Hippocampal formation (tissue), 2 donors: ENCODE measurements at regions not wholly inside any gene's neighbourhood (a gene's known extent, or its start where the extent isn't known, plus 50 kb on each side); places are given as distances from the start of the nearest gene placed in this dataset.
A peak's percentile ranks its signal among the peaks of the same experiment; 100 is the strongest.
"Not testable (repeated sequence)": the region's sequence is repeated elsewhere in the genome, so short reads cannot be mapped to it uniquely, and the experiment has no call there.

Source experiments
- DNase-seq, 2 donors: peaks; one replicate each; lab custom pipeline; 2025; lab: John Stamatoyannopoulos, UW

DNA sequence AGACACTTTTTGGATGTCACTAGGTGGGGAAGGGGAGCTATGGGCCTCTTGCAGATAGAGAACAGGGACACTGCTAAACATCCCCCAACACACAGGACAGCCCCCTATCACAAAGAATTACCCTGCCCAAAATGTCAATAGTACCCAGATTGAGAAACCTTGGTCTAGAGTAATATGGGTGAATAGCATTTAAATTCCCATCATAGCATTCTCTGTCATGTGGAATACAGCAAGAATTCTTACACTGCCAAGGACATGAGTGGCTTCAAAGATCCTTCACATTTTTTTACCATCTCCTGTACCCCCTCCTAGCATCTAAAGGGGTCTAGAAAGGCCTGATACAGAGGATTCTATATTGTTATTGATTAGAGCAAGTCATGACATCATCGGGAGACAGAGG is 83.1 kb upstream of the SSTR4 start:
- no peak for DNase-seq

DNA sequence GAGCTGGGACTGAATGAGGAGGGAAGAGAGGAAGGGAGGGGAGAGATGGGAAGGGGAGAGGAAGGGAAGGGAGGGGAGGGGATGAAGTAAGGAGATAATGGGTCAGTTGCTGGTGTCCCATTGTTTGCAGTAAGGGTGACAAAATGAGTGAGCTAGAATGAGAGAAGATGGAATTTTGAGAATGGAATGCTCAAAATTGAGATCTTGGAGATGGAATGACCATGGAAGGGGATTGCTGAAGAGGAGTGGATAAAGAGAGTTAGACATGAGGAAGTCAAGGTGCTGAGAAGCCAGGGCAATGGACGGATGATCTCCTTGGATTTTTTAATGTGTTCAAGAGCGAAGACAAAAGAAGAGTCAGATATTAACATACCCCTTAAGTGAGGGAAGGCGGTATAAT is 80.5 kb upstream of the SSTR4 start:
- DNase-seq: no peak

DNA sequence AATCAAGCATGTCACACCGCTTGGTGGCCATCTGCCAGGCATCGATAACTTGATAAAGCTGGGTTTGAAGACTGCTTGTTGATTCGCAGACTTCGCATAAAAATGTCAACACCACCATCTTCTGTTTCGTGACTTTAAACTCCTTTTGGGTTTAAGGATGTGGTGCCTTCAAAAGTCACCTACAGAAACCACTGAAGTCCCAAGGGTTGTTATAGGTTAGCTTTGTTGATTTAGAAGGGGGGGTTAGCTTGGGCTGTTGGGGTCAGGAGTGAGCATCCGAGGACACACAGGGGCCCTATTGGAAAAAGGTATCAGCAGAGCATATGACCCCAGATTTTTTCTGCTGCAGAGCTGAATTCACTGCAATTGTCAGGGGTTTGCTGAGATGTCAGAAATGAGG is 76.7 kb upstream of the SSTR4 start:
- no peak for DNase-seq

DNA sequence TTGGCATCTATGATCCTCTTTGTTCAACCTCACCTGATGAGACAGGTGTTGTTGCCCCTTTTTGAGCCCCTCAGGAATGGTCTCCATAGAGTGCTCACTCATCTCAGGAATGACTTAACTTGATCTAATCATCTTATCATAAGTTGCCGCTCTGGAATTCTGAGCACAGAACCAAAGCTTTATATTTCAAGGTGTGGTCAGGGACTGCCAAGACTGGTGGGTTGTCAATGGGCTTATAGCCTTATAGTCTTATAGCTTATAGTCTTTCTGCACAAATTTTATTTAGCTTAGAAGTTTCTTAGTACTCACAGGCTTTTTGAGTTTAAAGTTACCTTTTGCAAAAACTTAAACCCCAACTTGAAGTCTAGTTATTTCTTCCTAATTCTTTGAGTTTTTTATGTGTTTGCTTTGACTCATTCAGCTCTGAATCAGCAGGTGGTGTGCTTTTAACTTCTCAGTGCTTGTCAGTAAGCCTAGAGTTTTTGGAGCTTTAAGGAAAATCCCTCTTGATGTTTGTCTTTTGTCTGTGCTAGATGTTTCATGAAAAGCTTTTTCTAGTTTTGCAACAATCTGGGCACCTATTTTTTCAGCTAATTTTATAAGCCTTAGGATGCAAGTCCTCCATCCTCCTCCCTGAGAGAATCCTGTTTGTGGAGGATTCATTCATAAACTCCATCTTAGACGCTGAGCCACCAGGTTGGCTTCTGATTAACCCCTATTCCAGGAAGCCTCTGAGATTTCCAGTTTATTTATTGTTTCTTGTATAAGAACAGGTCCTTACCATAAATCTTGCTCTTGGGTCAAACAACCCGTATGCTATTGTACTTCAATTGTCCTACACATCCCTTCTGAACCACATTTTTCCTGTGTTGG is 72.3 kb upstream of the SSTR4 start:
- no peak for DNase-seq

DNA sequence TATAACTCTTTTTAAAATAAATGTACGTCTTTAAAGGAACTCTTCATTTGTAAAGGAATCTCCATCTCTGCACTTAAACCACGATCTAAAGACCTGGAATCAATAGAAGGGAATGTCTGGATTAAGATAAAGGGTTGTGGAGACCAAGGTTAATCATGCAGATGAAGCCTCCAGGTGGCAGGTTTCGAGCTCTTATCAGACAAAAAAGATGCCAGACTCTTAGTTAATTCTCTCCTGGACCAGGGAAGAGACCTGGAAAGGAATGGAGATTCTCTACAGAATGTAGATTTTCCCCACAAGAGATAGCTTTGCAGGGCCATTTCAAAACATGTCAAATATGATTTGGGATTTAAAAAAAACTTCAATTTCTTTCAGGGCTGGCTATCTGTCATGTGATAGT is 71.5 kb upstream of the SSTR4 start:
- no peak for DNase-seq

DNA sequence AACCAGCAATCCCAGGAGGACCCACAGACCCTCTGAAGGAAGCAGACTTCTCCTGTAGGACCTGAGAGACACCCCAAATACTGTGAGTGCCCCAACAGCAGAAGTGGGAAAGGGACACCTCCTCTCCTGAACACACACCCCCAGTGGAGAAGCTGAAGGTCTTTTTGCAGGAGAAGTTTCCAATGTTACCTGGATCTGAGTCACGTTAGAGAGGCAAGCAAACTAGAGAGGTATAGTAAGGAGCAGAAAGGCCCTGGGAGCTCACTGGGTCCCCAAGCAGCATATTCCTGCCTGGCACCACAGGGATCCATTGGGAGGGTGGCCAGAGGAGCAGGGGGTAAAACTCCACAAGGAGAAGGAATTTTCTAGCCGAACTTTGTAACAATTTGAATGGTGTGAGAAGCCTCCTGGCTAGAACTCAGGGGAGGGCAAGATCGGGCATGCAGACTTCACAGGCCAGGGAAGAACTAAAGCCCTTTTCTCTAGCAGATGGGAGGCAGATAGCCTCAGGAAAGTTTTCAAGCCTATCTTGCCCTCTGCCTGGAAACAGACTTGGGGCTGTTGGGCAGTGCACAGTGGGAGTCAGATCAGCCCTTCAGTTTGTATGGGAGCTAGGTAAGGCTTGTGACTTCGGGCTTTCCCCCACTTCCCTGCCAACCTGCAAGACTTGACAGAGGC is 68.2 kb upstream of the SSTR4 start:
- DNase-seq: no peak

DNA sequence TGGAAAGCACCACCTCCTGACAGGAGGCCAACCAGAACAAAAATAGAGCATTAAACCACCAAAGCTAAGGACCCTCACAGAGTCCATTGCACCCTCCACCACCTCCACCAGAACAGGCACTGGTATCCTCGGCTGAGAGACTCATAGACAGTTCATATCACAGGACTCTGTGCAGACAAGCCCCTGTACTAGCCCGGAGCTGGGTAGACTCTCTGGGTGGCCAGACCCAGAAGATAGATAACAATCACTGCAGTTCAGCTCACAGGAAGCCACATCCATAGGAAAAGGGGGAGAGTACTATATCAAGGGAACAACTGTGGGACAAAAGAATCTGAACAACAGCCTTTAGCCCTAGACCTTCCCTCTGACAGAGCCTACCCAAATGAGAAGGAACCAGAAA is 67.4 kb upstream of the SSTR4 start:
- not testable (repeated sequence) for DNase-seq

DNA sequence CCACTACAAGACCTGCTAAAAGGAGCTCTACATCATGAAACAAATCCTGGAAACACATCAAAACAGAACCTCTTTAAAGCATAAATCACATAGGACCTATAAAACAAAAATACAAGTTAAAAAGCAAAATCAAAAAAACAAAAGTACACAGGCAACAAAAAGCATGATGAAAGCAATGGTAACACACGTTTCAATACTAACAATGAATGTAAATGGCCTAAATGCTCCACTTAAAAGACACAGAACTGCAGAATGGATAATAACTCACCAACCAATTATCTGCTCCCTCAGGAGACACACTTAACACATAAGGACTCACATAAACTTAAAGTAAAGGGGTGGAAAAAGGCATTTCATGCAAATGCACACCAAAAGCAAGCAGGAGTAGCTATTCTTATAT is 66.1 kb upstream of the SSTR4 start:
- not testable (repeated sequence) for DNase-seq

DNA sequence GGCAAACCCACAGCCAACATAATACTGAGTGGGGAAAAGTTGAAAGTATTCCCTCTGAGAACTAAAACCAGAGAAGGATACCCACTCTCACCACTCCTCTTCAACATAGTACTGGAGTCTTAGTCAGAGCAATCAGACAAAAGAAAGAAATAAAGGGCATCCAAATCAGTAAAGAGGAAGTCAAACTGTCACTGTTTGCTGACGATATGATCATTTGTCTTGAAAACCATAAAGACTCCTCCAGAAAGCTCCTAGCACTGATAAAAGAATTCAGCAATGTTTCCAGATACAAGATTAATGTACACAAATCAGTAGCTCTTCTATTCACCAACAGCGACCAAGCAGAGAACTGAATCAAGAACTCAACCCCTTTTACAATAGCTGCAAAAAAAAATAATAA is 64.0 kb upstream of the SSTR4 start:
- DNase-seq: not testable (repeated sequence)

DNA sequence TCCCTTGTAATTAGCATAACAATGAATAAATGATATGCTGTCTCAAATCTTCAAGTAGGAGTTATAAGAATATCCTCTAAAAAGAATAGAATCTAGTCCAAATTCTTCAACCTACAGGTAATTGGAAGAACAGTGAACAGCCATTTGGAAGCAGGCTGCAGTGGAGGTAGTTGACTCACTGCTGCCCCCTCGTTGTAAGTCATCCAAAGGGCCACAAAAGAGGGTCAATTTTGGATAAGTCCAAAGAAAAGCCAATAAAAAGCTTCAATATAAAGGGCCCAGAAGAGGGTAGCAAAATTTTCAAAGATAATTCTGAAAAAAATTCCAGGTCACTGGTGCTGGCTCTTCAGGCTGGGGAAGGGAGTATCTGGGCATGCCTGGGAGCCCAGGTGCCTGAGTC is 60.8 kb upstream of the SSTR4 start:
- DNase-seq: no peak

DNA sequence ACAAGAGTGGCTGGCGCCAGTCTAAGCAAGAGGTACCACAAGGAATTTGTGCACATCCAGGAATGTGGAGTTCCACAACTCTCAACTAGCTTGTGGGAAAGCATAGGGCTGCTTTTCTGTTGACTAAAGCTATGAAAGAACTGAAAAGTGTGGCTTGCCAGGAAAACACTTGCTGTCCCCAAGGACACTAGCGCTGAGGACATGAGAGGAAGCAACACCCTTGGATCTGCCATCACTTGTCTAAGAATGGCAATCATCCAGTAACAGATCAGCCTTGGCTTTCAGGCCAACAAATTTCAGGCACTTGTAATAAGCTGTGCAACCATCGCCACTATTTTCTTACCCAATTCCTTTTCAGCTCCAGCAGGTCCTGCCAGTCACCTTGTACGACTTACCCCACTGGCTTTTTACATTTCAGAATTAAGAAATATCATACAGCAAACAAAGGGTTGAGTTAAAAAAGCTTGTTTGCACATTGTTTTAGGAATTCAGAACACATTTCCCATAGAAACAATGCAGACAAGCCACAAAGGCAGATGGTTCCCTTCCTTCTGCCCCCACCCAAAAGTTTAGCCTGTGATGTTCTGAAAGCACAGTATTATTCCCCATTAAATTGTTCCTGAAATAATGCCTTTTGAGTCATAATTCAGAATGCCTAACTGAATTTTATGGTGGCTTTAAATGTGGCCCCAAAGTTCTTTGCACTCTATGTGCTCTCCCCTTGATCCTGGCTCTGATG is 57.9 kb upstream of the SSTR4 start:
- no peak for DNase-seq

DNA sequence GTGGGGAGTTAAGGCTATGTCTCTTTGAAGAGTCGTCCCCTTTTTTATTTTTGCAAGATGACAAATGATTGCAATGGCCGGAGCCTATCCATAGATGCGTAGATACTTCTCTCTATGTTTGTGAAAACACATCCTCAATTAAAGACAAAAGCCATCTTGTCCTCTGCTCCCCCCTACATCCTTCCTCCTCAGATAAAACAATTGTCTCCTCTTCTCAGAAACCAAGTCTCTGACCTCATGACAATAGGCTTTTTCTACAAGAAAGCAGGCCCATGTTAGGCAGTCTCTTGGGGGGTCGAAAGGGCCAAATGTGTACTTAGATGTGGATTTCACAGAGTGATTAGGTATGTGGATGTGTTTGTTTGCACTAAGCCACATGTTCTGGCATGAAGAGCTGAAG is 51.1 kb upstream of the SSTR4 start:
- DNase-seq: no peak

DNA sequence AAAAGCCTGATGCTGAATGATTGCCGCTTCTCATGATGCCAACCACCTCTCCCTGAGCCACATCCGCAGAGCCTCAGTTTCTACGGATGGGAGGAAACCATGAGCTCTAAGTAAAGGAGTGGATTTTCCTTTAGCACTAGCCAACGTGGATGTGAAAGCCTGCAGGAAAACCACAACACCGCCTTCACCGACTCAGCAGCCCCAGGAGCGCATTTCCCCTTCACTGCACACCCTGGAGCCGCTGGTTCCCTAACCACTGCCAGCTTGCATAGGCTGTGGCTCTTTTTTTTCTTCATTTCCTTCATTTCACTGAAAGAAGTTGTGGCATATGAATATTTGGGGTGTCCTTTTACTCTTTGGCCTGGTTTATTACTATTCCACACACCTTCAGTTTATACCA is 50.5 kb upstream of the SSTR4 start:
- DNase-seq: peak in 1 of 2 donors; percentile 11

DNA sequence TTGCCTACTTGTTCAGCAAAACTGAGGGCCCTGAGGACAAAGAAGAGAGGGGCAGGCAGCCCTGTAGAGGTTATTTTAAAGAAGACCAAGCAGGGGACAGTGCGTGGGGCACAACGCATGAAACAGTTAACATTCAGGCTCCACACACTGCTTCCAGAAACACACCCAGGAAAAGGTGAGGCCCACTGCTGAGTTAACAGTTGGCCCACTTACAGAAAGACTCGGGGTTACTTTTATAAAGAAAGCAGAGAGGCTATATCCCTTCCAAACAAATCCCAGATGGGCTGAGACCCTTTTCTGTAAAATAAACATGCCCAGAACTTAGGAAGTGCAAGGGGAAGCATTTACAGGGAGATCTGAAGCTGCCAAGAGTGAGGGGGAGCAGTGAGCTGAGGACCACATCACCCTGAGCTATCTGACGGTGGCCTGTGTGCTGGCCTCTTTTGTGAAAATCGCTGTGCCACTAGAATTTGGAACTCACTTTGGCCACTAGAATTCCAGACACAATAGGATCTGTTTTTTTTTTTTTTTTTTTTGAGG is 49.8 kb upstream of the SSTR4 start:
- DNase-seq: no peak
